DOHH2 (cell line): ENCODE measurements at regions not wholly inside any gene's neighbourhood (a gene's known extent, or its start where the extent isn't known, plus 50 kb on each side); places are given as distances from the start of the nearest gene placed in this dataset.

Experiments
- H3F3A ChIP-seq: fragments of 200-600 bp; sonication (generic), shearing (Covaris generic); 2 replicates; pipeline ENCODE4 v1.6.0; 2016; ENCODE audit warnings: antibody characterized with exemption, mild to moderate bottlenecking; ENCODE audit not compliant: control insufficient read depth, insufficient read depth
- H3K27ac ChIP-seq: fragments of 200-600 bp; sonication (generic); 2 replicates; pipeline ENCODE4 v1.5.1; 2014; ENCODE audit warnings: low read depth, mild to moderate bottlenecking, low read length, moderate library complexity
- H3K27me3 ChIP-seq: fragments of 200-600 bp; sonication (generic); 2 replicates; pipeline ENCODE4 v1.6.1; 2014; ENCODE audit warnings: mild to moderate bottlenecking, low read length, mixed read lengths; ENCODE audit not compliant: control insufficient read depth
- H3K36me3 ChIP-seq: fragments of 200-600 bp; sonication (generic); 2 replicates; pipeline ENCODE4 v1.6.1; 2014; ENCODE audit warnings: mild to moderate bottlenecking, low read length, moderate library complexity, mixed read lengths; ENCODE audit not compliant: control insufficient read depth
- H3K4me1 ChIP-seq: fragments of 200-600 bp; sonication (generic); 2 replicates; pipeline ENCODE4 v1.6.1; 2014; ENCODE audit warnings: mild to moderate bottlenecking, low read length, mixed read lengths; ENCODE audit not compliant: control insufficient read depth
- H3K4me2 ChIP-seq: fragments of 200-600 bp; sonication (generic); 2 replicates; pipeline ENCODE4 v1.6.0; 2014; ENCODE audit warnings: mild to moderate bottlenecking, low read length, moderate library complexity
- H3K4me3 ChIP-seq: fragments of 200-600 bp; sonication (generic); 2 replicates; pipeline ENCODE4 v1.5.1; 2014; ENCODE audit warnings: mild to moderate bottlenecking, low read length, mixed read lengths
- H3K79me2 ChIP-seq: fragments of 200-600 bp; sonication (generic); 2 replicates; pipeline ENCODE4 v1.6.1; 2014; ENCODE audit warnings: mild to moderate bottlenecking, low read length, mixed read lengths; ENCODE audit not compliant: control insufficient read depth
- H3K9me2 ChIP-seq: fragments of 200-600 bp; sonication (generic); replicated peaks from 2 replicates; pipeline ENCODE4 v1.6.1; 2014; ENCODE audit warnings: mild to moderate bottlenecking, low read length, mixed read lengths; ENCODE audit not compliant: control insufficient read depth
- H3K9me3 ChIP-seq: fragments of 200-600 bp; sonication (generic); 2 replicates; pipeline ENCODE4 v1.6.1; 2014; ENCODE audit warnings: antibody characterized with exemption, low read length, mixed read lengths; ENCODE audit not compliant: control insufficient read depth, insufficient read depth
- H4K20me1 ChIP-seq: fragments of 200-600 bp; sonication (generic); 2 replicates; pipeline ENCODE4 v1.6.0; 2014; ENCODE audit warnings: low read depth, mild to moderate bottlenecking, antibody characterized with exemption, low read length, moderate library complexity; ENCODE audit not compliant: control insufficient read depth, insufficient read depth
- EZH2phosphoT487 ChIP-seq: fragments of 200-600 bp; sonication (generic); IDR thresholded peaks from 2 replicates; pipeline ENCODE4 v1.6.1; 2017; ENCODE audit warnings: borderline replicate concordance, mild to moderate bottlenecking, antibody characterized with exemption, low read length, moderate library complexity, mixed read lengths
- TF ChIP-seq, protein P1 (sequence below): fragments of 200-600 bp; sonication (generic); IDR thresholded peaks from one replicate; pipeline ENCODE4 v1.5.1; 2014; ENCODE audit warnings: antibody characterized with exemption, mild to moderate bottlenecking, low read depth, low read length; ENCODE audit not compliant: poor library complexity, severe bottlenecking

DNA sequence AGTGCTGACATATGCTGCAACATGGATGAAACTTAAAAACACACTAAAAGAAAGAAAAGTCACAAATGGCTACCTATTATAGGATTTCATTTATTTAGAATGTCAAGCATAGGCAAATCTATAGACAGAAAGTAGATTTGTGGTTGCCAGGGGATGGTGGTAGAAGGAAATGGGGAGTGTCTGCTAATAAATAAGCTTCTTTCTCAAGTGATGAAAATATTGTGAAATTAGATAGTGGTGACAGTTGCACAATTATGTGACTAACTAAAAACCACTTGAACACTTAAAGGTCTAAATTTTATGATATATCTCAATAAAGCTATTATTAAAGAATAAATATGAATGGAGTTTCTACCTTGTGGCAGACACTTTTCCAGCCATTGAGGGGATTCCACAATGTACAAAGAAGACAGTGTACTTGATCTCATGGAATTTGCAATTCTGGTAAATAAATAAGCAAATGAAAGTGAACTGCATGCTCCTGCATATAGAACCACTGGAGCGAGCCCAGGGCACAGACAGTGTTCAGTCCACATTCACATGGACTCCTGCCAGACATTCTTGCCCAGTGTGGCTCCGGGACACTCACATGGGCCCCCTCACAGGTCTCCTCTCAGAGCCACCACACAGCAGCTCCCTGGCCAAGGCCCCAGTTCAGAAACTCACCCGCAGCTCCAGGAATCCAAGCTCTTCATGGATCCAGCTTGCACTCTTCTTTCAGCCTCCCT is 107.1 kb upstream of the ARID2 start:
- Histone ChIP-seq H4K20me1 (no peaks in the 10 kb centered on the region), H3K27ac (no peak overlapping the region)
- TF ChIP-seq EZH2phosphoT487, result no peak
- TF ChIP-seq, protein P1, sequence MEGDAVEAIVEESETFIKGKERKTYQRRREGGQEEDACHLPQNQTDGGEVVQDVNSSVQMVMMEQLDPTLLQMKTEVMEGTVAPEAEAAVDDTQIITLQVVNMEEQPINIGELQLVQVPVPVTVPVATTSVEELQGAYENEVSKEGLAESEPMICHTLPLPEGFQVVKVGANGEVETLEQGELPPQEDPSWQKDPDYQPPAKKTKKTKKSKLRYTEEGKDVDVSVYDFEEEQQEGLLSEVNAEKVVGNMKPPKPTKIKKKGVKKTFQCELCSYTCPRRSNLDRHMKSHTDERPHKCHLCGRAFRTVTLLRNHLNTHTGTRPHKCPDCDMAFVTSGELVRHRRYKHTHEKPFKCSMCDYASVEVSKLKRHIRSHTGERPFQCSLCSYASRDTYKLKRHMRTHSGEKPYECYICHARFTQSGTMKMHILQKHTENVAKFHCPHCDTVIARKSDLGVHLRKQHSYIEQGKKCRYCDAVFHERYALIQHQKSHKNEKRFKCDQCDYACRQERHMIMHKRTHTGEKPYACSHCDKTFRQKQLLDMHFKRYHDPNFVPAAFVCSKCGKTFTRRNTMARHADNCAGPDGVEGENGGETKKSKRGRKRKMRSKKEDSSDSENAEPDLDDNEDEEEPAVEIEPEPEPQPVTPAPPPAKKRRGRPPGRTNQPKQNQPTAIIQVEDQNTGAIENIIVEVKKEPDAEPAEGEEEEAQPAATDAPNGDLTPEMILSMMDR, result no peak

DNA sequence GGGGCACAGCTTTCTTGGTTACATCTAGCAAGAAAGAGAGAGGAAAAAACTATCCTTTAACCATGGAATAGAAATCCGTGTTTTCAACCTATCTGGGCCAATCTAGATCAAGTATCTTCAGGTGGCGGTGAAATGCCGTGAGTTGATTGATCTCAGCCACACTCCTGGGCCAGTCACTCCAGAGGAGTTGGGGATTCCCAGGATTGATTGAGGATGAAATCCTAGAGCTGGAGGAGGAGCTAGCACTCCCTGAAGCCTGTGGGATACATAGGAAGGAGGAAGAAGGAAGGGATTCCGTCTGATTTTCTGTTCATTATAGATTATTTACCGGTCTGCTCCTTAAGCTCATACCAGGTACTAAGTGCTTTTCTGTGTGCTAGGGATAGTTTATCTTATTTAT is 106.3 kb upstream of the ARID2 start:
- TF ChIP-seq EZH2phosphoT487, result no peak
- TF ChIP-seq, protein P1, result no peak
- no peak overlapping the region for H3K27ac ChIP-seq
- H3K4me3 ChIP-seq, result no peak overlapping the region

More for the DNA sequence above, 107.1 kb upstream of the ARID2 start:
- H3K9me2 ChIP-seq, result no peaks in the 10 kb centered on the region
- no peaks in the 10 kb centered on the region for H3K4me1 ChIP-seq
- no peaks in the 10 kb centered on the region for H3F3A ChIP-seq
- no peaks in the 10 kb centered on the region for H3K79me2 ChIP-seq
- H3K36me3 ChIP-seq, result no peaks in the 10 kb centered on the region
- H3K9me3 ChIP-seq, result no peaks in the 10 kb centered on the region
- H3K4me3 ChIP-seq, result no peak overlapping the region
- no peak overlapping the region for H3K4me2 ChIP-seq
- H3K27me3 ChIP-seq, result peaks cover 3% of the 10 kb centered on the region; the same call in 1 of the 2 replicates

DNA sequence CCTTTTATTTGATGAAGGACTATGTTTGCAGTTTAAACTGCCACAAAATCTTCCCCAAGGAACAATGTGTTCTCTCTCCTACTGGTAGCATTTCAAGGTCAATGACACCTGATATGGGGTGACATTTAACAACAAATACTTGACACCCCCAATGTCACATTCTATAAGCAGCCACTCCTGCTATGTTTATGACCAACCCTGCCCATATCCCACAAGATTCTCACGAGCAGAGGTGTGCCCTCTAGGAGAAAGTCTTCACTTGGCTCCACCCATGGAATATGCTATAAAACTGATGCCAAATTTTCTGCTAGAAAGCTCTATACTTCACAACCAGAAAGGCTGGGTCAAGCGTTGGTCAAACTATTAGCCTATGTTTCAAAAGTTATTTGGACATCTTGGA is 105.6 kb upstream of the ARID2 start:
- H3K27ac ChIP-seq, result no peak overlapping the region
- H3K4me2 ChIP-seq, result no peak overlapping the region
- peaks cover 5% of the 10 kb centered on the region; the same call in 1 of the 2 replicates for H3K27me3 ChIP-seq
- H3K4me3 ChIP-seq, result no peak overlapping the region
- H3K9me2 ChIP-seq, result no peaks in the 10 kb centered on the region
- no peaks in the 10 kb centered on the region for H3K79me2 ChIP-seq
- 0 out of 2 replicates have a peak, but pooled peaks cover 3% of the 10 kb centered on the region for H3K4me1 ChIP-seq
- no peaks in the 10 kb centered on the region for H3K9me3 ChIP-seq
- no peaks in the 10 kb centered on the region for H3F3A ChIP-seq
- H4K20me1 ChIP-seq, result no peaks in the 10 kb centered on the region
- TF ChIP-seq EZH2phosphoT487, result no peak
- TF ChIP-seq, protein P1, result no peak
- no peaks in the 10 kb centered on the region for H3K36me3 ChIP-seq

More for the DNA sequence above, 106.3 kb upstream of the ARID2 start:
- Histone ChIP-seq H3K27me3 (peaks cover 5% of the 10 kb centered on the region; the same call in 1 of the 2 replicates), H3K9me3 (no peaks in the 10 kb centered on the region), H3K9me2 (no peaks in the 10 kb centered on the region), H3F3A (no peaks in the 10 kb centered on the region), H3K36me3 (no peaks in the 10 kb centered on the region), H3K4me2 (no peak overlapping the region), H3K79me2 (no peaks in the 10 kb centered on the region), H3K4me1 (0 out of 2 replicates have a peak, but pooled peaks cover 3% of the 10 kb centered on the region), H4K20me1 (no peaks in the 10 kb centered on the region)
